ENCODE measurements at regions not wholly inside any gene's neighbourhood (a gene's known extent, or its start where the extent isn't known, plus 50 kb on each side); places are given as distances from the start of the nearest gene placed in this dataset.

- Mint-ChIP-seq H3K27me3 (ENCODE audit: low read depth, poor library complexity) (peaks cover 18% of the 10 kb centered on the region), H3K4me1 (no peaks in the 10 kb centered on the region), H3K36me3 (ENCODE audit: low read depth) (no peaks in the 10 kb centered on the region), H3K4me3 (no peak overlapping the region), H3K9me3 (no peaks in the 10 kb centered on the region), H3K27ac (no peak overlapping the region)
- DNase-seq = no peak
- no peak for TF ChIP-seq CTCF (IDR thresholded peaks at IDR 0.05)
Measured at GRCh38 chr4:151921811-151922210, 161.0 kb upstream of the GATB start.

- no peak for DNase-seq
- TF ChIP-seq CTCF (IDR thresholded peaks at IDR 0.05) = no peak
- H3K4me3 Mint-ChIP-seq = no peak overlapping the region
- no peak overlapping the region for H3K27ac Mint-ChIP-seq
- no peaks in the 10 kb centered on the region for H3K4me1 Mint-ChIP-seq
- peaks cover 16% of the 10 kb centered on the region for H3K27me3 Mint-ChIP-seq (ENCODE audit: low read depth, poor library complexity)
- no peaks in the 10 kb centered on the region for H3K9me3 Mint-ChIP-seq
- H3K36me3 Mint-ChIP-seq (ENCODE audit: low read depth) = no peaks in the 10 kb centered on the region
Measured at GRCh38 chr4:151921386-151921785, 160.6 kb upstream of the GATB start.

DNA sequence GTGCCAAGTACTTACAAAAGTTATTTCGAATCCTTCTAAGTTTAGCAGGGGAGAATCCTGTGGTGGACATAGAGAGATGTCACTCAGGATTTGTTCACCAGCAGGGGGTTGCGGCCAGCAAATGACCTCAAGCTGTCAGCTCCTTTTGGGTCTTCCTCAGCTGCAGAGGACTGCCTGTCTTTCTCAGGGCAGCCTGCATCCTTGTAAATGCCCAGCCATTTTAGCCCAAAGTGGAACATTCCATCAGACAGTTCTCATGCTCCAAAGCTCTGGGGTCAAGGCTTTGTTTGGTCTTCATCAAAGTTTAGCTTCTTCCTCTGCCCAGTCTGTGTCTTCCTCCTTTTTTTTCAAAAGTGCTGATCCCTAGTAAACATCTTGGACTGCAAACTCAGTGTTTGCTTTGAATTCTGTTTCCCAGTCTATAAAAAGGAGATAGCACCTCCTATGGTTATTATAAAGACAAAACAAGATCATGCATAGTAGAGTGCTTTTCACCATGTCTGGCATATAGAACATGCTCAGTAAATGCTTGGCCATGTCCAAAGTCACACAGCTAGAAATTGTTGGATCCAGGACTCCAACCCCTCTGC lies 156.4 kb upstream of the GATB start:
- TF ChIP-seq CTCF (IDR thresholded peaks at IDR 0.05) = no peak
- H3K4me3 Mint-ChIP-seq = no peak overlapping the region
- H3K36me3 Mint-ChIP-seq (ENCODE audit: low read depth) = no peaks in the 10 kb centered on the region
- no peak for DNase-seq
- peaks cover 18% of the 10 kb centered on the region for H3K9me3 Mint-ChIP-seq
- H3K27ac Mint-ChIP-seq = no peak overlapping the region
- peaks cover 7% of the 10 kb centered on the region for H3K27me3 Mint-ChIP-seq (ENCODE audit: low read depth, poor library complexity)
- peaks cover 7% of the 10 kb centered on the region for H3K4me1 Mint-ChIP-seq

GRCh38 chr4:151912632-151913031 lies 151.8 kb upstream of the GATB start:
- peak overlapping the region; percentile 76 for H3K27ac Mint-ChIP-seq
- no peak for DNase-seq
- H3K9me3 Mint-ChIP-seq = peaks cover 18% of the 10 kb centered on the region
- peaks cover 27% of the 10 kb centered on the region for H3K4me1 Mint-ChIP-seq
- no peak overlapping the region for H3K4me3 Mint-ChIP-seq
- no peak for TF ChIP-seq CTCF (IDR thresholded peaks at IDR 0.05)
- H3K36me3 Mint-ChIP-seq (ENCODE audit: low read depth) = no peaks in the 10 kb centered on the region
- H3K27me3 Mint-ChIP-seq (ENCODE audit: low read depth, poor library complexity) = peaks cover 17% of the 10 kb centered on the region

DNA sequence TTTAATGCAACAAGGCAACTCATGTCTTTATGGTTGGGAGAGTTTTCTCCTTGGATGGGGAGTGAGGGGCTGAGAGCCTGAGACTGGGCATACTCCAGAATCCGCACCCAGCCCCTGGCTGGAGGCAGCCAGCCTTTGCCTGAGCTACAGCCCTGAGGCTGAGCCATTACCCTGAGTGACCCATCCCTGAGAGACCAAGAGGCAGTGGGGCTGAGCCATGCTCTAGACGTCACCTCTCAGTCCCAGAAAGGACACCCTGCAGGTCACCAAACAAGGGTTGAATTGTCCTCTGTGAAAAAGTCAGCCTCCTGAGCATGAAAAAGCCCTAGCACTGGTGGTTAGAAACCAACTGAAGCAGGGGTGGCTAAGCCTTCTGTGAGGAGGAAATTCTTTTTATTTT lies 151.2 kb upstream of the GATB start:
- no peaks in the 10 kb centered on the region for H3K36me3 Mint-ChIP-seq (ENCODE audit: low read depth)
- H3K9me3 Mint-ChIP-seq = peaks cover 18% of the 10 kb centered on the region
- no peak overlapping the region for H3K27ac Mint-ChIP-seq
- H3K4me3 Mint-ChIP-seq = no peak overlapping the region
- no peak for DNase-seq
- no peak for TF ChIP-seq CTCF (IDR thresholded peaks at IDR 0.05)
- H3K27me3 Mint-ChIP-seq (ENCODE audit: low read depth, poor library complexity) = peaks cover 17% of the 10 kb centered on the region
- peaks cover 33% of the 10 kb centered on the region for H3K4me1 Mint-ChIP-seq

DNA sequence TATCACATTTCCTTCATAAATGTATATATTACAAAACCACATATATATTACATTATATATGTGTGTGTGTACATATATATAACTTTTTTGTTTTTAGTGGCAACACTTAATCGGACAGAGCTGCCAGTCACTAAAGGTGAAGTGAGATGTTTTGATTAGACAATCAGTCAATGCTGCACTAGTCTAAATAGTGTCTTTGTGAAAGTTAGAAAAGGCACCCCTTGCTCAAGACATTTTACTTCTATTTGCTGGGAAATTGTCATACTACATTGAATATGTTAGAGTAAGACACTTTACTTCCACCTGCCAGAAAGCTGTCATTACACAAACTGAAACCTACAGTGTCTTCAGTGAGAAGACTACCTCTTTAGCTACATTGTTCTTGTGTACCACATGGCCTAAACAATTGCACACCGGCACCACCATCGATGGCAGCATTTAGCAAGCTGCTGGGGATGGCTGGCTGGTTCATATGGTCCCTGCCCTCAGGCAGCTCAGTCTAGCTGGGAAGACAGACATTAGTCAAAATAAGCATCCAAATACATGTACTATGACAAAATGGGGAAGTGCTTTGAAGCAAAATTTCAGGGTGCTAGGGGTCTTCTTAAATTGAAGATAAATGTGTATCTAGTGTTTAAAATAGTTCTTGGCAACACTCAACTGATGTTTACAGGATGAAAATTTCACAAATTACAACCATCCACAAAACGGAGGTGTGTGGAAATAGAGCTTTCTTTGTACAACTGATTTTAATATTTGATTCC lies 148.1 kb upstream of the GATB start:
- Mint-ChIP-seq H3K36me3 (ENCODE audit: low read depth) (no peaks in the 10 kb centered on the region), H3K4me3 (no peak overlapping the region), H3K4me1 (peaks cover 33% of the 10 kb centered on the region), H3K27ac (no peak overlapping the region), H3K27me3 (ENCODE audit: low read depth, poor library complexity) (peaks cover 14% of the 10 kb centered on the region), H3K9me3 (peaks cover 9% of the 10 kb centered on the region)
- TF ChIP-seq CTCF (IDR thresholded peaks at IDR 0.05) = no peak
- no peak for DNase-seq

All from nephron progenitor cell (in vitro differentiated cells).